ENCODE measurements at regions not wholly inside any gene's neighbourhood (a gene's known extent, or its start where the extent isn't known, plus 50 kb on each side); places are given as distances from the start of the nearest gene placed in this dataset.
"Not testable (repeated sequence)": the region's sequence is repeated elsewhere in the genome, so short reads cannot be mapped to it uniquely, and the experiment has no call there.

- DNase-seq, result no peak
Observed at GRCh38 chr17:71176928-71177443, 943.8 kb upstream of the SOX9 start.

GRCh38 chr17:71180801-71181385 lies 939.9 kb upstream of the SOX9 start:
- no peak for DNase-seq

- DNase-seq, result no peak
Observed at GRCh38 chr17:71183066-71183660, 937.7 kb upstream of the SOX9 start.

GRCh38 chr17:71184716-71185115 lies 936.1 kb upstream of the SOX9 start:
- DNase-seq, result no peak

GRCh38 chr17:71187145-71187878 lies 933.5 kb upstream of the SOX9 start:
- no peak for DNase-seq

GRCh38 chr17:71188811-71189492 lies 931.9 kb upstream of the SOX9 start:
- no peak for DNase-seq

- no peak for DNase-seq
Observed at GRCh38 chr17:71189493-71189831, 931.4 kb upstream of the SOX9 start.

GRCh38 chr17:71192039-71192555 lies 928.7 kb upstream of the SOX9 start:
- DNase-seq, result no peak

- no peak for DNase-seq
Observed at GRCh38 chr17:71192848-71193247, 928.0 kb upstream of the SOX9 start.

- no peak for DNase-seq
Observed at GRCh38 chr17:71200597-71200996, 920.2 kb upstream of the SOX9 start.

GRCh38 chr17:71201639-71202038 lies 919.2 kb upstream of the SOX9 start:
- DNase-seq, result no peak

GRCh38 chr17:71202449-71202848 lies 918.4 kb upstream of the SOX9 start:
- DNase-seq, result no peak

GRCh38 chr17:71203953-71204352 lies 916.9 kb upstream of the SOX9 start:
- no peak for DNase-seq

- not testable (repeated sequence) for DNase-seq
Observed at GRCh38 chr17:71205951-71206350, 914.9 kb upstream of the SOX9 start.

GRCh38 chr17:71208111-71208704 lies 912.6 kb upstream of the SOX9 start:
- DNase-seq, result no peak

- no peak for DNase-seq
Observed at GRCh38 chr17:71213936-71214335, 906.9 kb upstream of the SOX9 start.

GRCh38 chr17:71217769-71218168 lies 903.1 kb upstream of the SOX9 start:
- DNase-seq, result no peak

GRCh38 chr17:71224824-71225575 lies 895.8 kb upstream of the SOX9 start:
- no peak for DNase-seq

GRCh38 chr17:71227841-71228240 lies 893.0 kb upstream of the SOX9 start:
- no peak for DNase-seq

- DNase-seq, result no peak
Observed at GRCh38 chr17:71229070-71229469, 891.8 kb upstream of the SOX9 start.

- no peak for DNase-seq
Observed at GRCh38 chr17:71232801-71233559, 887.8 kb upstream of the SOX9 start.

- no peak for DNase-seq
Observed at GRCh38 chr17:71234349-71234748, 886.5 kb upstream of the SOX9 start.
